Activated CD4-positive, alpha-beta T cell treated with anti-CD3 and anti-CD28 coated beads for 4 hours (primary cell): ENCODE measurements at regions not wholly inside any gene's neighbourhood (a gene's known extent, or its start where the extent isn't known, plus 50 kb on each side); places are given as distances from the start of the nearest gene placed in this dataset.

ENCODE experiments used
- DNase-seq, 2 donors: peaks; one replicate each; pipeline ENCODE4 v3.0.0-alpha.2; 2020

GRCh38 chr2:60659026-60659425, 97.0 kb upstream of the PAPOLG start:
- no peak for DNase-seq

GRCh38 chr2:60661073-60661738, 94.9 kb upstream of the PAPOLG start:
- DNase-seq = no peak

- DNase-seq = no peak
Observed at GRCh38 chr2:60662781-60663180, 93.3 kb upstream of the PAPOLG start.

- DNase-seq = no peak
Observed at GRCh38 chr2:60671966-60672365, 84.1 kb upstream of the PAPOLG start.

GRCh38 chr2:60674524-60675165, 81.4 kb upstream of the PAPOLG start:
- DNase-seq = peak; percentile 70 to 77

GRCh38 chr2:60675301-60675700, 80.8 kb upstream of the PAPOLG start:
- DNase-seq = no peak

GRCh38 chr2:60676706-60677330, 79.2 kb upstream of the PAPOLG start:
- no peak for DNase-seq

- DNase-seq = no peak
Observed at GRCh38 chr2:60677356-60677755, 78.7 kb upstream of the PAPOLG start.

- DNase-seq = no peak
Observed at GRCh38 chr2:60678551-60678950, 77.5 kb upstream of the PAPOLG start.

GRCh38 chr2:60679036-60679780, 76.9 kb upstream of the PAPOLG start:
- no peak for DNase-seq

- no peak for DNase-seq
Observed at GRCh38 chr2:60693551-60693950, 62.5 kb upstream of the PAPOLG start.

GRCh38 chr2:60695793-60696192, 60.3 kb upstream of the PAPOLG start:
- no peak for DNase-seq

- no peak for DNase-seq
Observed at GRCh38 chr2:60699617-60700016, 56.5 kb upstream of the PAPOLG start.

GRCh38 chr2:60706021-60706420, 50.0 kb upstream of the PAPOLG start:
- DNase-seq = no peak
